ENCODE measurements at regions not wholly inside any gene's neighbourhood (a gene's known extent, or its start where the extent isn't known, plus 50 kb on each side); places are given as distances from the start of the nearest gene placed in this dataset.
A peak's percentile ranks its signal among the peaks of the same experiment; 100 is the strongest.

- H3K4me3 ChIP-seq (ENCODE audit: low read length), result no peak overlapping the region
- H3K4me1 ChIP-seq (ENCODE audit: control insufficient read depth, insufficient read depth, low read length), result peaks cover 65% of the 10 kb centered on the region
- no peaks in the 10 kb centered on the region for H3K9me3 ChIP-seq (replicated peaks; ENCODE audit: low read length)
- no peak overlapping the region for H3K4me2 ChIP-seq (ENCODE audit: low read length)
- H3K27me3 ChIP-seq (ENCODE audit: control insufficient read depth, insufficient read depth, low read length), result no peaks in the 10 kb centered on the region
- no peak overlapping the region for H3K9ac ChIP-seq (ENCODE audit: low read depth, low read length)
- H3K36me3 ChIP-seq (ENCODE audit: insufficient read depth, low read length), result no peaks in the 10 kb centered on the region
Observed at GRCh38 chr5:68544648-68545552, 329.3 kb downstream of the PIK3R1 start.

GRCh38 chr5:68545636-68546295 lies 330.2 kb downstream of the PIK3R1 start:
- Histone ChIP-seq H3K4me3 (ENCODE audit: low read length) (no peak overlapping the region), H3K27me3 (ENCODE audit: control insufficient read depth, insufficient read depth, low read length) (no peaks in the 10 kb centered on the region), H3K9me3 (replicated peaks; ENCODE audit: low read length) (no peaks in the 10 kb centered on the region), H3K9ac (ENCODE audit: low read depth, low read length) (no peak overlapping the region), H3K4me1 (ENCODE audit: control insufficient read depth, insufficient read depth, low read length) (peaks cover 65% of the 10 kb centered on the region), H3K4me2 (ENCODE audit: low read length) (no peak overlapping the region), H3K36me3 (ENCODE audit: insufficient read depth, low read length) (no peaks in the 10 kb centered on the region)

- no peak overlapping the region for H3K4me3 ChIP-seq (ENCODE audit: low read length)
- no peaks in the 10 kb centered on the region for H3K9me3 ChIP-seq (replicated peaks; ENCODE audit: low read length)
- no peaks in the 10 kb centered on the region for H3K27me3 ChIP-seq (ENCODE audit: control insufficient read depth, insufficient read depth, low read length)
- no peak overlapping the region for H3K4me2 ChIP-seq (ENCODE audit: low read length)
- H3K36me3 ChIP-seq (ENCODE audit: insufficient read depth, low read length), result no peaks in the 10 kb centered on the region
- H3K9ac ChIP-seq (ENCODE audit: low read depth, low read length), result no peak overlapping the region
- H3K4me1 ChIP-seq (ENCODE audit: control insufficient read depth, insufficient read depth, low read length), result peaks cover 61% of the 10 kb centered on the region
Observed at GRCh38 chr5:68547056-68547455, 331.5 kb downstream of the PIK3R1 start.

- Histone ChIP-seq H3K4me2 (ENCODE audit: low read length) (no peak overlapping the region), H3K9me3 (replicated peaks; ENCODE audit: low read length) (no peaks in the 10 kb centered on the region), H3K4me3 (ENCODE audit: low read length) (no peak overlapping the region), H3K9ac (ENCODE audit: low read depth, low read length) (no peak overlapping the region), H3K27me3 (ENCODE audit: control insufficient read depth, insufficient read depth, low read length) (no peaks in the 10 kb centered on the region), H3K36me3 (ENCODE audit: insufficient read depth, low read length) (no peaks in the 10 kb centered on the region), H3K4me1 (ENCODE audit: control insufficient read depth, insufficient read depth, low read length) (peaks cover 55% of the 10 kb centered on the region)
Observed at GRCh38 chr5:68547622-68548021, 332.1 kb downstream of the PIK3R1 start.

GRCh38 chr5:68548959-68549676 lies 333.6 kb downstream of the PIK3R1 start:
- Histone ChIP-seq H3K9ac (ENCODE audit: low read depth, low read length) (no peak overlapping the region), H3K4me1 (ENCODE audit: control insufficient read depth, insufficient read depth, low read length) (peaks cover 43% of the 10 kb centered on the region), H3K36me3 (ENCODE audit: insufficient read depth, low read length) (no peaks in the 10 kb centered on the region), H3K27me3 (ENCODE audit: control insufficient read depth, insufficient read depth, low read length) (no peaks in the 10 kb centered on the region), H3K9me3 (replicated peaks; ENCODE audit: low read length) (no peaks in the 10 kb centered on the region), H3K4me3 (ENCODE audit: low read length) (no peak overlapping the region), H3K4me2 (ENCODE audit: low read length) (peak overlapping the region; percentile 56)

GRCh38 chr5:68550015-68550414 lies 334.5 kb downstream of the PIK3R1 start:
- Histone ChIP-seq H3K4me2 (ENCODE audit: low read length) (no peak overlapping the region), H3K9ac (ENCODE audit: low read depth, low read length) (no peak overlapping the region), H3K4me3 (ENCODE audit: low read length) (no peak overlapping the region), H3K27me3 (ENCODE audit: control insufficient read depth, insufficient read depth, low read length) (no peaks in the 10 kb centered on the region), H3K36me3 (ENCODE audit: insufficient read depth, low read length) (no peaks in the 10 kb centered on the region), H3K4me1 (ENCODE audit: control insufficient read depth, insufficient read depth, low read length) (peaks cover 42% of the 10 kb centered on the region), H3K9me3 (replicated peaks; ENCODE audit: low read length) (no peaks in the 10 kb centered on the region)

GRCh38 chr5:68551436-68551835 lies 335.9 kb downstream of the PIK3R1 start:
- Histone ChIP-seq H3K9ac (ENCODE audit: low read depth, low read length) (no peak overlapping the region), H3K9me3 (replicated peaks; ENCODE audit: low read length) (no peaks in the 10 kb centered on the region), H3K4me3 (ENCODE audit: low read length) (no peak overlapping the region), H3K4me1 (ENCODE audit: control insufficient read depth, insufficient read depth, low read length) (peaks cover 52% of the 10 kb centered on the region), H3K4me2 (ENCODE audit: low read length) (no peak overlapping the region), H3K36me3 (ENCODE audit: insufficient read depth, low read length) (no peaks in the 10 kb centered on the region), H3K27me3 (ENCODE audit: control insufficient read depth, insufficient read depth, low read length) (no peaks in the 10 kb centered on the region)

GRCh38 chr5:68554571-68555279 lies 339.2 kb downstream of the PIK3R1 start:
- no peaks in the 10 kb centered on the region for H3K36me3 ChIP-seq (ENCODE audit: insufficient read depth, low read length)
- peak overlapping the region; percentile 39 for H3K4me2 ChIP-seq (ENCODE audit: low read length)
- no peaks in the 10 kb centered on the region for H3K27me3 ChIP-seq (ENCODE audit: control insufficient read depth, insufficient read depth, low read length)
- no peak overlapping the region for H3K9ac ChIP-seq (ENCODE audit: low read depth, low read length)
- peaks cover 4% of the 10 kb centered on the region for H3K9me3 ChIP-seq (replicated peaks; ENCODE audit: low read length)
- H3K4me1 ChIP-seq (ENCODE audit: control insufficient read depth, insufficient read depth, low read length), result peaks cover 46% of the 10 kb centered on the region
- no peak overlapping the region for H3K4me3 ChIP-seq (ENCODE audit: low read length)

- Histone ChIP-seq H3K4me3 (ENCODE audit: low read length) (peak overlapping the region; percentile 1), H3K36me3 (ENCODE audit: insufficient read depth, low read length) (no peaks in the 10 kb centered on the region), H3K9ac (ENCODE audit: low read depth, low read length) (no peak overlapping the region), H3K9me3 (replicated peaks; ENCODE audit: low read length) (peaks cover 4% of the 10 kb centered on the region), H3K4me2 (ENCODE audit: low read length) (peak overlapping the region; percentile 34), H3K27me3 (ENCODE audit: control insufficient read depth, insufficient read depth, low read length) (no peaks in the 10 kb centered on the region), H3K4me1 (ENCODE audit: control insufficient read depth, insufficient read depth, low read length) (peaks cover 43% of the 10 kb centered on the region)
Observed at GRCh38 chr5:68555907-68556681, 340.5 kb downstream of the PIK3R1 start.

GRCh38 chr5:68557162-68557936 lies 341.8 kb downstream of the PIK3R1 start:
- no peaks in the 10 kb centered on the region for H3K27me3 ChIP-seq (ENCODE audit: control insufficient read depth, insufficient read depth, low read length)
- peaks cover 36% of the 10 kb centered on the region for H3K4me1 ChIP-seq (ENCODE audit: control insufficient read depth, insufficient read depth, low read length)
- no peak overlapping the region for H3K4me3 ChIP-seq (ENCODE audit: low read length)
- no peaks in the 10 kb centered on the region for H3K36me3 ChIP-seq (ENCODE audit: insufficient read depth, low read length)
- H3K4me2 ChIP-seq (ENCODE audit: low read length), result peak overlapping the region; percentile 26
- H3K9ac ChIP-seq (ENCODE audit: low read depth, low read length), result peak overlapping the region; percentile 32
- H3K9me3 ChIP-seq (replicated peaks; ENCODE audit: low read length), result peaks cover 4% of the 10 kb centered on the region

Measured in skeletal muscle satellite cell (primary cell).